IMR-90 (cell line): ENCODE measurements at regions not wholly inside any gene's neighbourhood (a gene's known extent, or its start where the extent isn't known, plus 50 kb on each side); places are given as distances from the start of the nearest gene placed in this dataset.

ENCODE experiments used
- ATAC-seq: fragments of 200-7000 bp; cut with Tn5 transposase; 2 replicates; pipeline ENCODE4 v1.9.1; 2020; ENCODE audit warnings: low read depth, mild to moderate bottlenecking, moderate library complexity
- BruUV-seq: library from RNA; stranded (reverse); fragments of 400-500 nt; replicated peaks from 2 replicates; lab custom pipeline; 2021; lab: Mats Ljungman, UMichigan
- CTCF ChIA-PET: fragments of 300-600 bp; formaldehyde crosslinking; extraction: SDS; loops from one replicate; lab custom pipeline; 2021; ENCODE audit warnings: antibody characterized with exemption; lab: Yijun Ruan, JAX
- POLR2A ChIA-PET: fragments of 300-600 bp; sonication (Branson Sonifier 250); formaldehyde crosslinking; loops from one replicate; lab custom pipeline; 2022; ENCODE audit warnings: antibody characterized with exemption; ENCODE audit not compliant: unreplicated experiment; lab: Charles Lee
- DNase-seq: peaks from one replicate; pipeline ENCODE4 v3.0.0; 2013
- H2AFZ ChIP-seq: replicated peaks from 2 replicates; pipeline ENCODE3; 2013; ENCODE audit warnings: low read length, mild to moderate bottlenecking; ENCODE audit not compliant: poor library complexity
- H2AK5ac ChIP-seq: 2 replicates; pipeline ENCODE4 v1.6.1; 2013; ENCODE audit warnings: low read depth, low read length, inconsistent platforms
- H2AK9ac ChIP-seq: replicated peaks from 2 replicates; pipeline ENCODE3; 2013; ENCODE audit warnings: mild to moderate bottlenecking, low read depth, low read length, moderate library complexity; ENCODE audit not compliant: poor library complexity
- H2BK120ac ChIP-seq: 2 replicates; pipeline ENCODE4 v1.6.1; 2013; ENCODE audit warnings: low read depth, low read length, inconsistent platforms
- H2BK15ac ChIP-seq: 3 replicates; pipeline ENCODE4 v1.6.1; 2013; ENCODE audit warnings: low read depth, low read length, inconsistent platforms
- H2BK20ac ChIP-seq: 2 replicates; pipeline ENCODE4 v1.6.1; 2013; ENCODE audit warnings: low read depth, mild to moderate bottlenecking, inconsistent platforms, low read length, moderate library complexity
- H2BK5ac ChIP-seq: 2 replicates; pipeline ENCODE4 v1.6.1; 2013; ENCODE audit warnings: mild to moderate bottlenecking, low read depth, low read length, inconsistent platforms; ENCODE audit not compliant: poor library complexity, severe bottlenecking
- H3K14ac ChIP-seq: replicated peaks from 2 replicates; pipeline ENCODE4 v1.6.1; 2013; ENCODE audit warnings: low read depth, low read length, inconsistent platforms
- H3K18ac ChIP-seq: 2 replicates; pipeline ENCODE4 v1.6.1; 2013; ENCODE audit warnings: low read depth, low read length, control low read depth
- H3K23ac ChIP-seq: 2 replicates; pipeline ENCODE4 v1.6.1; 2013; ENCODE audit warnings: low read depth, low read length, inconsistent platforms
- H3K27ac ChIP-seq: 2 replicates; pipeline ENCODE4 v1.5.1; 2013; ENCODE audit warnings: mild to moderate bottlenecking, control low read depth, low read length; ENCODE audit not compliant: insufficient read depth
- H3K27me3 ChIP-seq: 2 replicates; pipeline ENCODE4 v1.6.1; 2013; ENCODE audit warnings: low read length; ENCODE audit not compliant: control insufficient read depth, insufficient read depth
- H3K36me3 ChIP-seq: 2 replicates; pipeline ENCODE4 v1.6.1; 2013; ENCODE audit warnings: low read length, mixed read lengths; ENCODE audit not compliant: control insufficient read depth, insufficient read depth
- H3K4ac ChIP-seq: 2 replicates; pipeline ENCODE4 v1.6.1; 2013; ENCODE audit warnings: low read depth, low read length, inconsistent platforms
- H3K4me1 ChIP-seq: 2 replicates; pipeline ENCODE4 v1.6.1; 2013; ENCODE audit warnings: low read length, mixed read lengths; ENCODE audit not compliant: control insufficient read depth, insufficient read depth
- H3K4me2 ChIP-seq: 2 replicates; pipeline ENCODE4 v1.6.1; 2013; ENCODE audit warnings: low read depth, mild to moderate bottlenecking, control low read depth, low read length, moderate library complexity
- H3K4me3 ChIP-seq: 2 replicates; pipeline ENCODE4 v1.5.1; 2013; ENCODE audit warnings: low read depth, mild to moderate bottlenecking, control low read depth, low read length, moderate library complexity; ENCODE audit not compliant: insufficient read depth
- H3K56ac ChIP-seq: 2 replicates; pipeline ENCODE4 v1.6.1; 2013; ENCODE audit warnings: low read length, inconsistent platforms; ENCODE audit not compliant: insufficient read depth; ENCODE audit errors: extremely low read depth
- H3K79me1 ChIP-seq, 2 experiments: 2 replicates each; pipeline ENCODE4 v1.6.1; 2013; ENCODE audit warnings: low read length in 2 of 2, inconsistent platforms in 1 of 2, low read depth in 1 of 2
- H3K9ac ChIP-seq: 2 replicates; pipeline ENCODE4 v1.6.1; 2013; ENCODE audit warnings: low read depth, low read length, control low read depth
- H3K9me1 ChIP-seq: 2 replicates; pipeline ENCODE4 v1.6.1; 2013; ENCODE audit warnings: low read length, inconsistent platforms; ENCODE audit not compliant: insufficient read depth
- H3K9me3 ChIP-seq: 2 replicates; pipeline ENCODE4 v1.6.1; 2013; ENCODE audit warnings: low read length; ENCODE audit not compliant: control insufficient read depth, insufficient read depth
- H4K20me1 ChIP-seq: 2 replicates; pipeline ENCODE4 v1.6.1; 2013; ENCODE audit warnings: low read length, inconsistent platforms; ENCODE audit not compliant: insufficient read depth
- H4K5ac ChIP-seq: 2 replicates; pipeline ENCODE4 v1.6.1; 2013; ENCODE audit warnings: mild to moderate bottlenecking, low read depth, low read length, control low read depth
- H4K8ac ChIP-seq, 2 experiments: 2 replicates each; pipeline ENCODE4 v1.6.1; 2013; ENCODE audit warnings: low read depth in 2 of 2, low read length in 2 of 2, control low read depth in 1 of 2, inconsistent platforms in 1 of 2
- H4K91ac ChIP-seq: 2 replicates; pipeline ENCODE4 v1.6.1; 2013; ENCODE audit warnings: low read depth, low read length, inconsistent platforms; ENCODE audit not compliant: insufficient read depth
- BHLHE40 ChIP-seq: fragments of 150-350 bp; IDR thresholded peaks from 2 replicates; pipeline ENCODE4 v1.6.1; 2016; ENCODE audit warnings: mild to moderate bottlenecking, low read depth, low read length
- CEBPB ChIP-seq: IDR thresholded peaks from 2 replicates; pipeline ENCODE4 v1.6.1; 2012; ENCODE audit warnings: low read depth, low read length, improper control_type of control experiment
- CHD1 ChIP-seq: IDR thresholded peaks from 2 replicates; pipeline ENCODE4 v1.6.1; 2012; ENCODE audit warnings: low read depth, low read length, improper control_type of control experiment
- CTCF ChIP-seq: conservative IDR thresholded peaks from 2 replicates; pipeline ENCODE4 v1.5.1; 2012; ENCODE audit warnings: mild to moderate bottlenecking, low read depth, low read length, improper control_type of control experiment
- ELK1 ChIP-seq: fragments of 150-350 bp; IDR thresholded peaks from 2 replicates; pipeline ENCODE4 v1.6.1; 2016; ENCODE audit warnings: low read depth, mild to moderate bottlenecking, low read length, moderate library complexity, borderline replicate concordance
- FOS ChIP-seq: fragments of 150-350 bp; IDR thresholded peaks from 2 replicates; pipeline ENCODE4 v1.6.1; 2016; ENCODE audit warnings: low read depth, low read length
- MAFK ChIP-seq: IDR thresholded peaks from 2 replicates; pipeline ENCODE4 v1.6.1; 2012; ENCODE audit warnings: low read depth, low read length, improper control_type of control experiment
- MAZ ChIP-seq: IDR thresholded peaks from 2 replicates; pipeline ENCODE4 v1.6.1; 2012; ENCODE audit warnings: low read depth, mild to moderate bottlenecking, low read length, improper control_type of control experiment, moderate library complexity, borderline replicate concordance
- MXI1 ChIP-seq: IDR thresholded peaks from 2 replicates; pipeline ENCODE4 v1.6.1; 2012; ENCODE audit warnings: low read depth, mild to moderate bottlenecking, low read length, moderate library complexity, borderline replicate concordance
- NFE2L2 ChIP-seq: fragments of 150-350 bp; IDR thresholded peaks from 2 replicates; pipeline ENCODE4 v1.6.1; 2016; ENCODE audit warnings: low read depth, mild to moderate bottlenecking, low read length
- POLR2A ChIP-seq: IDR thresholded peaks from 2 replicates; pipeline ENCODE4 v1.6.1; 2012; ENCODE audit warnings: mild to moderate bottlenecking, low read depth, low read length
- RAD21 ChIP-seq: IDR thresholded peaks from 2 replicates; pipeline ENCODE4 v1.6.1; 2012; ENCODE audit warnings: low read length, improper control_type of control experiment
- RCOR1 ChIP-seq: IDR thresholded peaks from 2 replicates; pipeline ENCODE4 v1.6.1; 2012; ENCODE audit warnings: mild to moderate bottlenecking, low read length, improper control_type of control experiment; ENCODE audit not compliant: insufficient replicate concordance
- RFX5 ChIP-seq: IDR thresholded peaks from 2 replicates; pipeline ENCODE4 v1.8.0; 2012; ENCODE audit warnings: low read depth, mild to moderate bottlenecking, low read length, moderate library complexity
- SMC3 ChIP-seq: fragments of 150-350 bp; IDR thresholded peaks from 2 replicates; pipeline ENCODE4 v1.6.1; 2016; ENCODE audit warnings: low read depth, mild to moderate bottlenecking, antibody characterized with exemption, low read length, moderate library complexity
- USF2 ChIP-seq: fragments of 150-350 bp; IDR thresholded peaks from 2 replicates; pipeline ENCODE4 v1.6.1; 2017; ENCODE audit warnings: mild to moderate bottlenecking, antibody characterized with exemption, low read length, low read depth
- WGBS, 2 experiments: methylation state at CpG; one replicate each; pipeline versions ENCODE4 v1.1.5 to v1.1.7; 2013; ENCODE audit warnings: missing lambda C conversion rate in 2 of 2; ENCODE audit not compliant: insufficient read length in 1 of 2; ENCODE audit errors: extremely low coverage in 2 of 2; 5-methylcytosine and 5-hydroxymethylcytosine counted together
- dilution Hi-C: fragments of 300-500 bp; cut with HindIII; formaldehyde crosslinking; loops from one replicate; pipeline ENCODE4 v1.14.3; 2018; ENCODE audit warnings: low sequenced_read_pairs; ENCODE audit not compliant: unreplicated experiment
- in situ Hi-C: fragments of 300-500 bp; cut with MboI; formaldehyde crosslinking; loops from 3 replicates; pipeline ENCODE4 v1.14.3; 2019; ENCODE audit warnings: low sequenced_read_pairs, inconsistent platforms, mixed read lengths
- intact Hi-C: fragments of 100-400 bp; cut with micrococcal nuclease; formaldehyde crosslinking; loops from 2 replicates; pipeline ENCODE4 v1.10.0; 2022

DNA sequence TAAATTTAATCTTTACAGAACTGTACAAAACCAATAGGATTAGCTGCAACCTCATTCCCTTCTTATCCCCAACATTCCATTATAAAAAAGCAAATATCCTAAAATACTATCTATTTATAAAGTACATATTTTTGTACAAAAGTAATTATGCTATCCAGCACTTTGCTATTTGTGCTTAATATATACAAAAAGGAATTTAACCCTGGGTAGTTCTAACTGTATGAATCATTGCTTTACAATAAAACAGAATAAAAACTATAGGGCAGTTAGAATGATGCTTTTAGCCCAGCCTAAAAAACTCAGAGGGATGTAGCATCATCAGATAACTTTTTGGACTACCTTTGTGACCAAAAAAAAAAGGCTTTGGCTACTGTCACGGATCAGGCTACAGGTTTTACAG lies 49.9 kb upstream of the KLHL31 start:
- Histone ChIP-seq H2AFZ (no peak overlapping the region), H3K56ac (peak overlapping the region; percentile 55; the same call in 1 of the 2 replicates), H4K20me1 (no peaks in the 10 kb centered on the region), H3K36me3 (no peaks in the 10 kb centered on the region), H3K4ac (no peak overlapping the region), H3K27me3 (no peaks in the 10 kb centered on the region; the same call in 1 of the 2 replicates), H4K5ac (no peak overlapping the region), H4K91ac (no peak overlapping the region), H3K23ac (no peak overlapping the region), H2AK9ac (no peak overlapping the region), H4K8ac (no peak overlapping the region), H3K9ac (no peak overlapping the region; the same call in 1 of the 2 replicates), H2BK120ac (peak overlapping the region; percentile 52), H3K9me3 (no peaks in the 10 kb centered on the region), H3K9me1 (no peaks in the 10 kb centered on the region), H3K4me2 (no peak overlapping the region; the same call in 1 of the 2 replicates), H2BK5ac (no peak overlapping the region), H3K4me1 (peaks cover 6% of the 10 kb centered on the region), H2BK20ac (peak overlapping the region; percentile 60), H3K79me1 (no peaks in the 10 kb centered on the region), H3K14ac (no peak overlapping the region), H3K27ac (0 out of 2 replicates have a peak overlapping the region, but pooled peaks have one; percentile 27), H3K18ac (no peak overlapping the region), H2AK5ac (no peak overlapping the region), H2BK15ac (no peak overlapping the region), H3K4me3 (no peak overlapping the region)
- DNase-seq = peak; percentile 45
- in situ Hi-C loops = no loop called here
- POLR2A ChIA-PET = no interaction called here
- peak; percentile 90 for ATAC-seq
- dilution Hi-C loops = no loop called here
- intact Hi-C loops = loop anchor here (5.0 kb wide), 1 partner anchor 63 kb away; no protein-coding TSS in a partner anchor
- CTCF ChIA-PET = interaction anchor here (0.9 to 3.2 kb wide), 3 partner anchors 11 to 240 kb away, joined by 3 to 16 read pairs (median 11); no protein-coding TSS in a partner anchor
- WGBS, 2 experiments = no CpG with 5 or more reads among the region's 1 CpG
- TF ChIP-seq SMC3 = no peak
- TF ChIP-seq USF2 = no peak
- no peak for TF ChIP-seq RFX5
- no peak for TF ChIP-seq POLR2A
- TF ChIP-seq MAFK = no peak
- no peak for TF ChIP-seq CEBPB
- no peak for TF ChIP-seq ELK1
- no peak for TF ChIP-seq RAD21
- no peak for TF ChIP-seq MXI1
- TF ChIP-seq CTCF = no peak
- no peak for TF ChIP-seq CHD1
- TF ChIP-seq NFE2L2 = no peak
- no peak for TF ChIP-seq BHLHE40
- TF ChIP-seq MAZ = no peak
- TF ChIP-seq RCOR1 = no peak
- TF ChIP-seq FOS = no peak
- no TSS peak for BruUV-seq
